ENCODE measurements at regions not wholly inside any gene's neighbourhood (a gene's known extent, or its start where the extent isn't known, plus 50 kb on each side); places are given as distances from the start of the nearest gene placed in this dataset.

GRCh38 chr2:7740114-7740513, 822.9 kb downstream of the RNF144A start:
- intact Hi-C loops (cut with micrococcal nuclease) = no loop called here
- POLR2A ChIA-PET = no interaction called here
- Histone ChIP-seq H3K9me3 (ENCODE audit: control insufficient read depth in 1 of 2, insufficient read depth in 1 of 2, low read depth in 1 of 2, low read length in 2 of 2) (no peaks in the 10 kb centered on the region), H3K36me3 (ENCODE audit: control insufficient read depth in 1 of 2, insufficient read depth in 2 of 2, low read length in 2 of 2) (no peaks in the 10 kb centered on the region), H3K27ac (ENCODE audit: low read depth, low read length) (no peak overlapping the region), H4K20me1 (ENCODE audit: insufficient read depth) (no peaks in the 10 kb centered on the region), H3K9ac (ENCODE audit: low read length) (no peak overlapping the region), H2AFZ (ENCODE audit: low read depth, low read length, poor library complexity, severe bottlenecking) (no peak overlapping the region), H3K9me2 (ENCODE audit: insufficient read depth) (no peaks in the 10 kb centered on the region), H3K27me3 (ENCODE audit: insufficient read depth, low read length) (no peaks in the 10 kb centered on the region), H3K4me3 (replicated peaks in 1 of 2; ENCODE audit: low read depth in 1 of 2, low read length in 2 of 2) (no peak overlapping the region), H3K4me1 (ENCODE audit: control insufficient read depth in 1 of 2, insufficient read depth in 2 of 2, low read length in 2 of 2) (no peaks in the 10 kb centered on the region), H3K4me2 (ENCODE audit: low read length) (no peak overlapping the region), H3K79me2 (ENCODE audit: insufficient read depth, low read length) (no peaks in the 10 kb centered on the region)
- TF ChIP-seq EZH2 (IDR thresholded peaks at IDR 0.05) (no peak), CEBPB (IDR thresholded peaks at IDR 0.05; ENCODE audit: low read depth) (no peak), RAD21 (IDR thresholded peaks at IDR 0.05; ENCODE audit: low read depth) (no peak), ZNF274 (IDR thresholded peaks at IDR 0.05; ENCODE audit: low read depth, low read length) (no peak), EGR1 (IDR thresholded peaks at IDR 0.05; ENCODE audit: low read depth) (no peak), EZH2phosphoT487 (IDR thresholded peaks at IDR 0.05; ENCODE audit: borderline replicate concordance) (no peak), SIN3A (IDR thresholded peaks at IDR 0.05; ENCODE audit: low read depth) (no peak), FOSL1 (IDR thresholded peaks at IDR 0.05; ENCODE audit: low read depth) (no peak), SP1 (IDR thresholded peaks at IDR 0.05; ENCODE audit: low read depth) (no peak), ELF1 (IDR thresholded peaks at IDR 0.05; ENCODE audit: borderline replicate concordance, low read depth) (no peak), POLR2AphosphoS5 (IDR thresholded peaks at IDR 0.05; ENCODE audit: low read depth, low read length) (no peak), YY1 (IDR thresholded peaks at IDR 0.05; ENCODE audit: extremely low read depth, insufficient replicate concordance, low read depth, low read length) (no peak), ATF3 (IDR thresholded peaks at IDR 0.05) (no peak), MAX (IDR thresholded peaks at IDR 0.05) (no peak), POLR2A (IDR thresholded peaks at IDR 0.05; ENCODE audit: borderline replicate concordance, extremely low read depth, insufficient read depth, insufficient read length) (no peak)
- ATAC-seq = no peak
- no peak for DNase-seq (ENCODE audit: low read depth, low spot score)
- no TSS peak for BruUV-seq (replicated peaks)
- RAD21 ChIA-PET (ENCODE audit: low non-redundant PET in 1 of 2, low total read pairs in 2 of 2, uncharacterized antibody in 2 of 2, unreplicated experiment in 2 of 2) = no interaction called here
- CTCF ChIA-PET = no interaction called here
